ENCODE measurements at regions not wholly inside any gene's neighbourhood (a gene's known extent, or its start where the extent isn't known, plus 50 kb on each side); places are given as distances from the start of the nearest gene placed in this dataset.
"Not testable (repeated sequence)": the region's sequence is repeated elsewhere in the genome, so short reads cannot be mapped to it uniquely, and the experiment has no call there.

DNA sequence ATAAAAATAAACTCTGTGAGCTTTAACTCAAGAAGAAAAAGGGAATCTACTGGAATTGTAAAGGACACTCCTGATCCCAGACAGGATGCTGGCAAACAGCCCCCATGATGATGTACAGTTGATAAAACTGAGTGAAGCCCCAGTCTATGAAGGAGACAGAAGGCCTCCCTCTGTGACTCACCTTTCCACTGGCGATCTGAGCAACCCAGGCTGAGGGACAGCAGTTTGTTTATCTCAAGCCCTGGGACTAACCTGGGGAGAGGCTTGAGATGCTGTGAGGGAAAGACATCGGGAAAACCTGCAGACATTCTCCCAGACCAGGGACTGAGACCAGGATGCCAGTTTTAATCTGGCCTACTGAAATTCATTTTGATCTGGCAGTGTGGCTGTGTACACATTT is 104.5 kb upstream of the CDH2 start:
- DNase-seq, result no peak

- DNase-seq, result no peak
Measured at GRCh38 chr18:28269750-28270149, 92.8 kb upstream of the CDH2 start.

DNA sequence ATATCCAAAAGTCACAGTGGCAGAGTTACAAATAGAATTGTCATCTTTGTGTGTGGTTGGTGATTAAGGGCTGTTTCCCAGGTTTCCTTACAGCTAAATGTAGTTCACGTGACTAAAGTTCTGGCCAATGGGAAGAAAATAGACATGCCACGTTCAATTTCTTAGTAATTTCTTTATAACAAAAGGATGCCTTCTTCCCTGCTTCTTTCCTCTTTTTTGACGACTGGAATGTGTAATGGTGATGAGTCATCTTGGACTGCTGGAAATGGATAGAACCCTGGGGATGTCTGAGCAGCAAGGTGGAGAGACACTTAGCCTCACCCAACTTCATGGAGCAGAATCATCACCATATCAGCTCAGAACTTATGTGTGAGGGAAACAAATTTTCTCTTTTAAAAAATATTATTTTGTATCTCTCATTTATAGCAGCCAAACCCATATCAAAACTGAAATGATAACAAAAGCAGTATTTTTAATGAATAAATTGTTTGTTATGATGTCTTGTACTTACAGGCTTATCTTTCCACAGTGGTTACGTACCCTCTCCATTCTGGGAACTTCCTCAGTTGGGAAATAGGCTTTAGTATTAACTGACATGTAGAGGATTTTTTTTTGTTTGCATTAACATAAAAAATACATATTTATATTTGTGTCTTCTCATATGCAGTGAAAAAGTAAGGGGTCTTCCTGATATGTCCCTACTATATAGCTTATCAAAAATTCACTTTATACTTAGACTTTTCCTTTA is 91.1 kb upstream of the CDH2 start:
- no peak for DNase-seq

DNA sequence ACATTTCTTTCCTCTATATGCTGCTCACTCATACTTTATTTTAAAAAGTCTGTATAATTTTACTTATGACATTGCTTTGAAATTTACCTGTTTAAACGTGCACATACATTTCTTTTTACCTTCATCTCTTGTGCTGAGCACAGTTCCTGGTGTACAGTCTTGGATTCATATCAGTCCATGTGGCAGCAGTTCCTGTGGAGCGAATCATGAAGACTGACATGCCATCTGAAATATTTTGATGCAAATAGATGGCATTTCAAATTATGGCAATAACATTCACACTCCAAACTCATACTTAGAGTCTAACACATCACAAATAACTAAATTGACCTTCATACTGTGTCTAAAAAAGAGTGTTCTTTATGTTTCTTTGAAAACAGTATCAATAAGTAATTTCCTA is 90.3 kb upstream of the CDH2 start:
- no peak for DNase-seq

DNA sequence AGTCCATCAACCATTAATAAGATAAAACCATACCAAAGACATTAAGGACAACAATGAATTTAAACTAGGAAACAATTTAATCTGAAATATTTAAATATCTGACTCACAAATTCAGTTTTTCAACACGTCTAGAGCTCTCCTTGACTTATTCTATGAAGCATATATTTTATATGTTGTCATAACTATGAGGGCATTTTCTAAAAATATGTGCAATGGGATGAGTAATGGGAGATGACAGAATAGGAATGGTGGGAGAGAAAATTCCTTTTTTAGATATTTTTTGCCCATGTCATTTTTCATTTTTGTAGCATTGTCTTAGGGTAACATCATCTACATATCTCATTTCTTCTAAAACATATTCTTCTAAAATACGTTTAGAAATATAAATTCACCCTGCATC is 79.2 kb upstream of the CDH2 start:
- DNase-seq, result no peak

- DNase-seq, result no peak
Measured at GRCh38 chr18:28248653-28249052, 71.7 kb upstream of the CDH2 start.

- not testable (repeated sequence) for DNase-seq
Measured at GRCh38 chr18:28240626-28241025, 63.7 kb upstream of the CDH2 start.

- no peak for DNase-seq
Measured at GRCh38 chr18:28236487-28236886, 59.6 kb upstream of the CDH2 start.
